ENCODE measurements at regions not wholly inside any gene's neighbourhood (a gene's known extent, or its start where the extent isn't known, plus 50 kb on each side); places are given as distances from the start of the nearest gene placed in this dataset.

GRCh38 chr12:107528731-107529365, 156.8 kb upstream of the PWP1 start:
- no peaks in the 10 kb centered on the region for H3K79me2 ChIP-seq (ENCODE audit: insufficient read depth, low read length)
- H3K4me3 ChIP-seq (ENCODE audit: insufficient read depth, low read length, poor library complexity, severe bottlenecking), result no peak overlapping the region
- H3K27me3 ChIP-seq (ENCODE audit: low read length), result no peaks in the 10 kb centered on the region
- TF ChIP-seq EZH2phosphoT487 (conservative IDR thresholded peaks at IDR 0.05; ENCODE audit: low read length), result no peak
- TF ChIP-seq, protein P1, sequence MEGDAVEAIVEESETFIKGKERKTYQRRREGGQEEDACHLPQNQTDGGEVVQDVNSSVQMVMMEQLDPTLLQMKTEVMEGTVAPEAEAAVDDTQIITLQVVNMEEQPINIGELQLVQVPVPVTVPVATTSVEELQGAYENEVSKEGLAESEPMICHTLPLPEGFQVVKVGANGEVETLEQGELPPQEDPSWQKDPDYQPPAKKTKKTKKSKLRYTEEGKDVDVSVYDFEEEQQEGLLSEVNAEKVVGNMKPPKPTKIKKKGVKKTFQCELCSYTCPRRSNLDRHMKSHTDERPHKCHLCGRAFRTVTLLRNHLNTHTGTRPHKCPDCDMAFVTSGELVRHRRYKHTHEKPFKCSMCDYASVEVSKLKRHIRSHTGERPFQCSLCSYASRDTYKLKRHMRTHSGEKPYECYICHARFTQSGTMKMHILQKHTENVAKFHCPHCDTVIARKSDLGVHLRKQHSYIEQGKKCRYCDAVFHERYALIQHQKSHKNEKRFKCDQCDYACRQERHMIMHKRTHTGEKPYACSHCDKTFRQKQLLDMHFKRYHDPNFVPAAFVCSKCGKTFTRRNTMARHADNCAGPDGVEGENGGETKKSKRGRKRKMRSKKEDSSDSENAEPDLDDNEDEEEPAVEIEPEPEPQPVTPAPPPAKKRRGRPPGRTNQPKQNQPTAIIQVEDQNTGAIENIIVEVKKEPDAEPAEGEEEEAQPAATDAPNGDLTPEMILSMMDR (IDR thresholded peaks at IDR 0.05; ENCODE audit: insufficient read depth, low read length, poor library complexity, severe bottlenecking), result no peak
- no peaks in the 10 kb centered on the region for H3K9me3 ChIP-seq (ENCODE audit: insufficient read depth, low read length)
- no peaks in the 10 kb centered on the region for H4K20me1 ChIP-seq (ENCODE audit: low read depth, low read length)
- no peaks in the 10 kb centered on the region for H3F3A ChIP-seq (ENCODE audit: insufficient read depth)
- no peak overlapping the region for H2AFZ ChIP-seq (ENCODE audit: low read depth, low read length, severe bottlenecking)
- H3K9me2 ChIP-seq (replicated peaks; ENCODE audit: insufficient read depth, low read length), result no peaks in the 10 kb centered on the region
- no peaks in the 10 kb centered on the region for H3K36me3 ChIP-seq (ENCODE audit: low read length)
- H3K9ac ChIP-seq (ENCODE audit: low read length), result no peak overlapping the region
- H3K4me2 ChIP-seq (ENCODE audit: low read depth, low read length, poor library complexity, severe bottlenecking), result no peak overlapping the region
- H3K27ac ChIP-seq (ENCODE audit: low read depth, low read length), result no peak overlapping the region

- H3K36me3 ChIP-seq (ENCODE audit: low read length), result no peaks in the 10 kb centered on the region
- TF ChIP-seq, protein P1 (IDR thresholded peaks at IDR 0.05; ENCODE audit: insufficient read depth, low read length, poor library complexity, severe bottlenecking), result no peak
- no peak for TF ChIP-seq EZH2phosphoT487 (conservative IDR thresholded peaks at IDR 0.05; ENCODE audit: low read length)
Observed at GRCh38 chr12:107529991-107530390, 155.6 kb upstream of the PWP1 start.

GRCh38 chr12:107530701-107531100, 154.9 kb upstream of the PWP1 start:
- no peaks in the 10 kb centered on the region for H3K9me2 ChIP-seq (replicated peaks; ENCODE audit: insufficient read depth, low read length)
- no peak for TF ChIP-seq EZH2phosphoT487 (conservative IDR thresholded peaks at IDR 0.05; ENCODE audit: low read length)
- TF ChIP-seq, protein P1 (IDR thresholded peaks at IDR 0.05; ENCODE audit: insufficient read depth, low read length, poor library complexity, severe bottlenecking), result no peak
- no peak overlapping the region for H3K27ac ChIP-seq (ENCODE audit: low read depth, low read length)
- no peaks in the 10 kb centered on the region for H3K79me2 ChIP-seq (ENCODE audit: insufficient read depth, low read length)
- H3K27me3 ChIP-seq (ENCODE audit: low read length), result no peaks in the 10 kb centered on the region
- H3K36me3 ChIP-seq (ENCODE audit: low read length), result no peaks in the 10 kb centered on the region
- no peaks in the 10 kb centered on the region for H3F3A ChIP-seq (ENCODE audit: insufficient read depth)
- H4K20me1 ChIP-seq (ENCODE audit: low read depth, low read length), result no peaks in the 10 kb centered on the region
- no peak overlapping the region for H2AFZ ChIP-seq (ENCODE audit: low read depth, low read length, severe bottlenecking)
- H3K4me2 ChIP-seq (ENCODE audit: low read depth, low read length, poor library complexity, severe bottlenecking), result no peak overlapping the region
- no peak overlapping the region for H3K9ac ChIP-seq (ENCODE audit: low read length)
- H3K9me3 ChIP-seq (ENCODE audit: insufficient read depth, low read length), result no peaks in the 10 kb centered on the region
- H3K4me3 ChIP-seq (ENCODE audit: insufficient read depth, low read length, poor library complexity, severe bottlenecking), result no peak overlapping the region

More at GRCh38 chr12:107529991-107530390, 155.6 kb upstream of the PWP1 start:
- Histone ChIP-seq H3K27me3 (ENCODE audit: low read length) (no peaks in the 10 kb centered on the region), H3K4me2 (ENCODE audit: low read depth, low read length, poor library complexity, severe bottlenecking) (no peak overlapping the region), H3K9me3 (ENCODE audit: insufficient read depth, low read length) (no peaks in the 10 kb centered on the region), H3F3A (ENCODE audit: insufficient read depth) (no peaks in the 10 kb centered on the region), H3K27ac (ENCODE audit: low read depth, low read length) (no peak overlapping the region), H3K9ac (ENCODE audit: low read length) (no peak overlapping the region), H2AFZ (ENCODE audit: low read depth, low read length, severe bottlenecking) (no peak overlapping the region), H3K9me2 (replicated peaks; ENCODE audit: insufficient read depth, low read length) (no peaks in the 10 kb centered on the region), H4K20me1 (ENCODE audit: low read depth, low read length) (no peaks in the 10 kb centered on the region), H3K79me2 (ENCODE audit: insufficient read depth, low read length) (no peaks in the 10 kb centered on the region), H3K4me3 (ENCODE audit: insufficient read depth, low read length, poor library complexity, severe bottlenecking) (no peak overlapping the region)

Measured in SU-DHL-6 (cell line).